NCI-H510A (cell line): ENCODE measurements at regions not wholly inside any gene's neighbourhood (a gene's known extent, or its start where the extent isn't known, plus 50 kb on each side); places are given as distances from the start of the nearest gene placed in this dataset.

Experiments used
- DNase-seq: peaks from one replicate; lab custom pipeline; 2025; lab: John Stamatoyannopoulos, UW

- DNase-seq: no peak
Measured at GRCh38 chr2:105621038-105621437, 123.7 kb upstream of the NCK2 start.

DNA sequence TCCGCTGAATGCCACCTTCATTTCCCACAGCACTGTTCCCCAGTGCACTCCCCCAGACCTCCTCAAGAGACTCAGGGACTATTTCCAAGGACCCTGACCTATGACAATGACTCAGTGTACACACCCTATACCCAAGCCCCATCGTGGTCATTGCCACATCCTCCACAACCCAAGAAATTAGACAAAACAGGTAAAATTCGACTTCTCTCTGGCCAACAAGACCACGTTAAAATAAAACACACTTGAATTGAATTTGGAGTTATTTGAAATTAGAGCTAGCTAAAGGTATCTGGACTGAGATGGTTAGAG is 126.4 kb upstream of the NCK2 start:
- no peak for DNase-seq

DNA sequence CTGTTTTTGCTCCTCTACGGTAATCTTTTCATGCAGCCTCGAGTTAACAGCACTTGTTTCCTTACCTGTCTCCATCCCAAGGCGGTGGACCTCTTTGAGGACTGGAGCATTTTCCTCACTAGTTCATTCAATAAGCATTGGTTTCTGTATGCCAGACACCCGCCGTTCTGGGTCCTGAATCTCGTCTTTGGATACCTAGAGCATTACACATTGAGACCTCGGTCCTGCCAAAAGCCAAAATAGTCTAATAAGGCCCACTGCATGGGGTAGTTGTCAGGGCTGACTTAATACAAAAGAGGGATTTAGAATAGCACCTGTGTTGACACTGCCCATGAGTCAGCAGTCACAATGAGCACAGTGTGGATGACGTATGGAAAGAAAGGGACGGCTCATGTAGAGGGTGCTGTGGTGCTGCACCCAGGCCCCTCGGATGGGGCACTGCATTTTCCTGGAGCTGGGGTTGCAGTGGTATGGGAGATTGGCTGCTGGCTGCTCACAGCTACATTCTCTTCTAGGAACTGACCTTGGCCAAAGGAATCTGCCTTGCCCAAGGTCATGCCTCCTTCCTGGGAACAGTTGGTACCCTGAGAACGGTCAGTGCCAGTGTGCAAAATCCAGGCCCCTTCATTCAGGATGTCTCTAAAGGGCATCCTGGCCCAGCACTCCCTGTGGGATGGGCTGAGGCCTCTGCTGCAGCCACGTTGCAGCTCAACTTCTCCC is 126.9 kb upstream of the NCK2 start:
- DNase-seq: no peak

DNA sequence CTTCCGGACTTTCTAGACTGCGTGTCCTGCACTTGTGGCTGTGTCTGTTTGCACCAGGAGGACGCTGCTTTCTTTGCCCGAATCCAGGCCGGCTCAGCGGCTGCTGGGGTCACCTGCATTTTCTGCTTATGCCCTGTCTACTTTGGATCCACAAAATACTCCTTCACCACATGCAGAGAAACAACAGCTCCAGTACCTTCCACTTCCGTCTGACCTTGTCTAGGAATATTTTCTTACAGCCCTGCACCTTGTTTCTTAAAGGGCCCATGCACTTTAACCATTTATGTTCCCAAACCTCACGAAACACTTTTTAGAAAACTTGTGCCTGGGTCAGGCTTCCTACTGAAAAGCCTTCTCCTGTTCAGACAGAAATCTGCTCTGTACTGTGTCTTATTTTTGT is 129.4 kb upstream of the NCK2 start:
- no peak for DNase-seq

- DNase-seq: no peak
Measured at GRCh38 chr2:105611811-105612424, 132.8 kb upstream of the NCK2 start.

- no peak for DNase-seq
Measured at GRCh38 chr2:105611333-105611637, 133.4 kb upstream of the NCK2 start.

- DNase-seq: no peak
Measured at GRCh38 chr2:105610576-105611332, 134.0 kb upstream of the NCK2 start.

DNA sequence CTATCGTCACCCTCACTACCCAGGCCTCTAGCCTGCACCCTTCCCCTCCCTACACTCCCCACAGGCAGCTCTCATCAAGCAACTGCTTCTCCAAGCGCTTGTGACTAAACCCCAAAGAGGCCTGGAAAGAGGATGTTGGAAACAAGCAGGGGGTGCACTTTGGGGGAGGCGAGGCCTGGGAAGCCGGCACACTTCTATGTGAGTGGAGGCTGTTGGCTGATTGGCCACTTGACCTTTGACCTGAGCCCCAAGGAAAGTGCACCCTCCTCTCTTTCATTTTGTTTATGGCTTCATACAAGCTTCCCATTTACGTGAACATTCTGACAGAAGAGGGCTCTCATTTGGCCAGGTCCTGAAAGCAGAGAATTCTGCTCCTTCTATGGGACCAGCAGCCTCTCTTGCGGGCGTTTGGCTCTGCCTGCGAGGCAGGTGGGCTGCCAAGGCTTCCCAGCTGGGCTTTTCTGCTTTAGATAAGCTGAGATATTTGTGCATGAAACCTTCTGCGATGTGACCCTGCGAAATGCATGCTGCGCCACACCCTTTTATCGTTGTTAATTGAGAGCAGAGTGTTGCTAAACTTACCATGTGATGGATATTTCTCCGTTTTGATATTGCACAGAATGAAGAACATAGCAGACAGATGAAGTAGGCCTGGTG is 134.8 kb upstream of the NCK2 start:
- no peak for DNase-seq

DNA sequence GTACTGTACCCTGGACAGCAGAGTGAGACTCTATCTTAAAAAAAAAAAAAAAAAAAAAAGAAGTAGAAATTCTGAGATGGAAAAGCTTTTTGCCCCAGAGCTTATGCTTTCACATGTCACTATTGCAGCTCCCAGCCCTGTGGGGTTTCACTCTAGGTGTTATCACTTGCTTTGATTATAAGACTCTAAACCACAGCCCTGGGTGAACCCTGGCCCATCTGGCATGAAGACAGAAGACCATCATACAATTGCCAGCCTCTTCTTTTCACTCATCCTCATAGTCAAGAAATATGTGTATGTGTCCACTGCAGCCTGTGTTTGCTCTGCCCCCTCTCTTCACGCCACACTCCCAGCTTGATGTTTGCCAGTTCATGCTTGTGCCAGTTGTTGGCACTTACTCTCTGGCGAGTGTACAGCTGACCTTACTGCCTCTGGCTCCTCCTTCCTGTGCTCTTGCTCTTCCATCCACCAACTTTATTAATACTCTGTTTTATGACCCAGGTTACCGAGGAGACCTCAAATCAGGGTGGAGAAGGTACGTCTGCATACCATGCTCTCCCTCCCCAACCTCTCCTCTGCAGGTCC is 136.7 kb upstream of the NCK2 start:
- DNase-seq: no peak

GRCh38 chr2:105606081-105606480 is 138.6 kb upstream of the NCK2 start:
- DNase-seq: no peak

- no peak for DNase-seq
Measured at GRCh38 chr2:105604938-105605337, 139.8 kb upstream of the NCK2 start.

GRCh38 chr2:105600949-105601794 is 143.5 kb upstream of the NCK2 start:
- no peak for DNase-seq

DNA sequence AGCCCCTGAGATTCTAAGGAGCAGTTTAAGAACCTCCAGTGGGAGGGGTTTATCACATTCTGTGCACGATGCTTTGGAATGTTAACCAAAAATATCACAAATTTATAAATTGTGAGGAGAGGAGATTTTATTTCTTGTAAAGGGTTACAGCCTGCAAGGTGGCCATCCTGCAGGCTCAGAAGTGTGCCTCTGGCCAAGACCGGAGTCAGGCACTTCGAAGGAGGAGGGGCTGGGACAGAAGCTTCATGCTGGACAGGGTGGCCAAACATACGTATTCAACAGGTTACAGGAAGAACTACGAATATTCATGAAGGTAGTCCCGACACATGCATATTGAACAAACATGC is 144.1 kb upstream of the NCK2 start:
- no peak for DNase-seq

GRCh38 chr2:105600037-105600442 is 144.7 kb upstream of the NCK2 start:
- no peak for DNase-seq

GRCh38 chr2:105598829-105599698 is 145.6 kb upstream of the NCK2 start:
- no peak for DNase-seq

DNA sequence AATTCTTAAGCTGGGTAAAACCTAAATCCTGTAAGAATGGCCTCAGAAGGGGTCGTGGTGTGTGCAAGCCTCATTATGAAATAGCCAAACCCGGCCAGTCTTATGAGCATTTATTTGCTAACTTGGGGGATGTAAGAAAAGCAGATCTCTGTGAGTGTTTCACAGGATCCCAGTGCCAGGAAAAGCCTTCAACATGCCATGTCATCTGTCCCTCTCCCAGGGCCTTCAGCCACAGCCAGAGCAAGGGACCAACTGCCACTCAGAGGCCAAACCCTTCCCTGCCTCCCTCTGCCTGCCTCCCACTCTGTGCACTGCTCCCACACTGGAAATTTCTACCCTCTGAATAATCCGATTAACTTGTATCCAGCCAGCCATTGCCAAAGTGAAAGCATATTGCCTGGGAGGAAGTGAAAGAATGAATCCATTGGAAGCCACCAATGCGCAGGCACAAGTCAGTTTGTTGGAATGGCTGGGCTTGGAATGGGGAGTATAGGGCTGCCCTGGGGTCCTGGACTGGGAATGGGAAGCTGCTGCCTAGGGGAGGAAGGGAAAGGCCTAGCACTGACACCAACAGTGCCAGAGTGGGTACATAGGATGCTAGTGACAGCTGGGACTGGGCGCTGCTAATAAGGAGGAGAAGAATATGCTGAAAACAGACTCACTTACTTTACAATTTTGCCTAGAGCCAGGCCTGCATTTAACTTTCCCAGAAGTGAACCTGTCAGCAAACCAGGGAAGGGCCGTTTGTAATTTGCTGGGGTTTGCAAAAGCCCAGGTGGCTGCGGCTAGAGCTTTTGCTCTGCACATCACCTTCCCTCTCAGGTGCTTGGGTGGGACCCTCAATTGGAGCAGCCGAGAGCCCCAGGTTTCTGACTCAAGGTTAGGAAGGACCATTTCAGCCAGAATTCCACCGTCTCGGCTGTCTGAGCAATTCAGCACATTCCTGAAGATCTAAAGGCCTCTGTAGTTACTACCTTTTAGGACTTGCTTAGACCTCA is 146.6 kb upstream of the NCK2 start:
- DNase-seq: no peak

DNA sequence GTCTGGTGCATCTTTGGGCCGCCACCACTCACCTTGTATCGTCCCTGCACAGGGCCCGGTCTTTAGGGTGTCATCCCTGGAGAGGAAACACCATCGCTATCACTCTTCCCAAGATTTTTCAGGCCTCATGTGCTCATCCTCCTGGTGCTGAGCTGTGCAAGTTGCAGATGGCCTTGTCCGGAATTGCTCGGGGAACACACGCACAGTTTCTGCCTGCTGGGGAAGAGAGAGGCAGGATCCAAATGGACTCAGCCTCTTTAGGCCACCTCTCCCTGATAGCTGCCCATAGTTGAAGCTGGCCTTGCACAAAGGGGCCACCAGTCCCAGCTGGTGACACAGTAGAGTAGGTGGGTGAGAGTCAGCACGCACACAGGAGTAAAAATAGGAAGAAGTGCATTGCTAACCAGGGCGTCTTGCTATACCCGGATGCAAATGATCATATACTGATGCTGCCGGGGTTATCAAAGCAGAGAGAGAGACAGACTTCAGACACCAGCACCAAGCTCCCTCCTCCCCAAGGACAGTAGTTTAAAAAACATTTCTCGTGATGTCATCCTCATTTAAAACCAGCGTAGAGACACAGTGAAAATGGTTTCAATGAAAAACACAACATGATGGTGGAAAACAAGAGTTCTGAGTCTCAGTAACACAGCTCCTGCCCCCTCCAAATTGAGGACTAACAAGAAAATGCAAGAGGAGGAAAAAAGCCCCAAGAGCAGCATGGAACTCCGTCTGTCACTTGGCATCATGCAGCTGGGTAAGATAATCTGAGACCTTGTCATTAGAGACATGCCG is 147.5 kb upstream of the NCK2 start:
- DNase-seq: no peak

GRCh38 chr2:105596411-105596921 is 148.2 kb upstream of the NCK2 start:
- no peak for DNase-seq

DNA sequence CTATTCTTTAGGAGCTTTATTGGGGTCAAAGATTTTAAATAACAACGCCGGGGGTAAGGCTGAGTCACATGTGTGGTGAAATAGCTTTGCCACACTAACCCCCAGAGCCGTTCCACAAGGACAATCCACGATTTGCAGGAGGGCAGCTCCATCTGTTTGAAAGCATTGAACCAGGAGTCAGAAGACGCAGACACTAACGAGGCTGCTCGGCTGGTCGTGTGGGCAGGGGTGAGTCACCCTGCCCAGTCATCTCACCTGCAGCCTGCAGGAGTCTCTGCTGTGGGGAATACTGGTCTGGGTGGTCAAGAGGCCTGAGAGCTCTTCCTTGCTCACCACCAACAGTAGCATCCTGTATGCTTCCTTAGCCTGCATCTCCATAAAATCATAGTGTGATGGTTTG is 149.2 kb upstream of the NCK2 start:
- DNase-seq: no peak
